HT1080 (cell line): ENCODE measurements at regions not wholly inside any gene's neighbourhood (a gene's known extent, or its start where the extent isn't known, plus 50 kb on each side); places are given as distances from the start of the nearest gene placed in this dataset.
"Not testable (repeated sequence)": the region's sequence is repeated elsewhere in the genome, so short reads cannot be mapped to it uniquely, and the experiment has no call there.

Source experiments
- DNase-seq: peaks from one replicate; pipeline ENCODE4 v3.0.0-alpha.2; 2015; ENCODE audit warnings: low read depth

DNA sequence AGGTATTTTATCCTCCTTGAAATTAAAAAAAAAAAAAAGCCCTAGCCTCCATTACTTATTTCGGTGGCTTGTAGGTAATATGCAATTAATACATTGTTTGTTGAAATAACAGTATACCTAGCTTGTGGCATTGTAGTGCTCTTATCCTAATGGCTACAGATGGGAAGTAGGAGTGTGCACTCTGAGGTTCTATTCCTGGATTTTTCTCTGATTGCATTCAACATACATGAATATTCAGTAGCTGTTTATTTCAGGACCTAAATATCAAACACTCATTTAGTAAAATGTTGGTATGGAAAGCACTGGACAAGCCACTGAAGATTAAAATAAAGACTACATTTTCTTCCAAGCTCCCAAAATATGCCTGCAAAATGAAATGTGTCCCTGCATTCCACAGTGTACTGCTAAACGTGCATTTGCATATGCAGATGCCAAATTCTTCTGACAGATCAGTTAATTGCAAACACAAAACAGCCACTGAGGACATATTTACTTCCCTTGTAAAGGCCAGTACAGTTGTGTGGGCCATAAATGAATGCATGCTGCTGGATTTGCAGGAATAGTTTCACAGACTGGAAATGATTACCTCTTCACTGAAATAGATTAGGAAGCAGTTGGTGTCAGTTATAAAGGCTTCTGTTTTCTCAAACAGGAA is 826.1 kb downstream of the PRELID2 start:
- DNase-seq: no peak

DNA sequence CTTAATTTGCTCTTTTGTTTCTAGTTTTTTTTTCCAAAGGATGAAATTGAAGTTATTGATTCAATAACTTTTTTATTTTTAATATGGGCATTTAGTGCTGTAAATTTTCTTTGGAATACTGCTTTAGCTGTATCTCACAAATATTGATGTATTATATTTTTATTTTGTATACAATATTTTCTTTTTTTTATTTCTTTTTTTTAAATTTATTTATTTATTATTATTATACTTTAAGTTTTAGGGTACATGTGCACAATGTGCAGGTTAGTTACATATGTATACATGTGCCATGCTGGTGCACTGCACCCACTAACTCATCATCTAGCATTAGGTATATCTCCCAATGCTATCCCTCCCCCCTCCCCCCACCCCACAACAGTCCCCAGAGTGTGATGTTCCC is 823.7 kb downstream of the KCTD16 start:
- DNase-seq: not testable (repeated sequence)

DNA sequence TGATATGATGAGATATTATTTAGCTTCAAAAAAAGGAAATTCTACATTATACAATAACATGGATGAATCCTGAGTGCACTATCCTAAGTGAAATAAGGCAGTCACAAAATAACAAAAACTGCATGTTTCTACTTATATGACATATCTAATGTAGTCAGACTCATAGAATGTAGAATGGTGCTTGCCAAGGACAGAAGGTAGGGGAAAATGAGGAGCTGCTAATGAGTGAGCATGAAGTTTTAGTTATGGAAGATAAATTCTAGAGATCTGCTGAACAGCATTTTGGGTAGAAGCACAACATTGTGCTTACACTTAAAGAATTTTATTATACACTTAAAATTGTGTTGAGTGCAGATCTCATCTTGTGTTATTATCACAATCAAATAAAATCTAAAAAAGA is 812.4 kb downstream of the KCTD16 start:
- no peak for DNase-seq

DNA sequence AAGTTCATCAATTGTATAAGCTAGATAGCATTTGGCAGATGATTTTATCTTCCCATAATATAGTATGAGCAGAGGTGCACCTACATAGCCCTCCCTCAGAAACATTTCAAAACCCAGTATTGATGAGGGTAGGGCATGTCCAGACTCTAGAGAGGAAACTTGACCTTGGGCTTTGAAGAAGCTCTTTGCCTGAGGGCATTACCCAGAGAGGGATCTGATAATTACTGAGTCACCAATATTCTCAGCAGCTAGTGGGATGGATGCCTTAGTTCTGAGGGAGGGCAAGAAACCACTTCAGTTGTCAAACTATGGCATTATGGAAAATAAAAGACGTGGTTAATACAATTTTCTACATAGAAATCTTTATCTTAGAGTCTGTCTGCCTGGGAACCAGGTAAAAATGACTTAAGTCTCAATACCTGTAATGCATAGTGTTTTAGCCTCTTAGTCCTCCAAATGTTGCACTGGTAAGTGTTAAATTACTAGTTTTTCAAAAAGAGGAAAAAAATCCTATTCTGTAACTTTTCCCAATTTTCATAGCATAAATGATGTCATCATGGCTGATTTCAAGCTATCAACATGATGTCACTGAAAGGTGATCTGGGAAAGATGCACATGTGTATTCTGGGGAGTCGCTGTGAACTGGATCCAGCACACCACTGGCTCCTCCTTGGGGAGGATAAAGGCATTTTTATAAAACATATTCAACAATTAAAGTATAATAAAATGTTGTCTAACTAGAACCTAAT is 809.0 kb downstream of the KCTD16 start:
- no peak for DNase-seq

DNA sequence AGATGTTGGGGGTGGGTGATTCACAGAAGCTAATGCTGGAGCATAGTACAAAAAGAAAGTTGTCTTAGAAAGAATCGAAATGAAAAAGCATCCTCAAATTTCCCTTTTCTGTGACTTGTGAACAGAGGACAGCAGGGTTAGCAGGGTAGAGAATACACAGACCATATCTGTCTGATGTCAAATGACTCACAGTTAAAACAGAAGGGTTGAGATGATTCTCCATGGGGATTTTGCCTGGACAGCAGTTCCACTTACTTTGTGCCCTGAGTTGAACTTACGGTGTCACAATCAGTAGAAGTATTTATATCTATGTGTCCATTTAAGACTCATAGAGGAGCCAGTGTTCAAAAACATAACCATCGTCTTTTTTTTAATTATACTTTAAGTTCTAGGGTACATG is 801.6 kb downstream of the KCTD16 start:
- DNase-seq: no peak

DNA sequence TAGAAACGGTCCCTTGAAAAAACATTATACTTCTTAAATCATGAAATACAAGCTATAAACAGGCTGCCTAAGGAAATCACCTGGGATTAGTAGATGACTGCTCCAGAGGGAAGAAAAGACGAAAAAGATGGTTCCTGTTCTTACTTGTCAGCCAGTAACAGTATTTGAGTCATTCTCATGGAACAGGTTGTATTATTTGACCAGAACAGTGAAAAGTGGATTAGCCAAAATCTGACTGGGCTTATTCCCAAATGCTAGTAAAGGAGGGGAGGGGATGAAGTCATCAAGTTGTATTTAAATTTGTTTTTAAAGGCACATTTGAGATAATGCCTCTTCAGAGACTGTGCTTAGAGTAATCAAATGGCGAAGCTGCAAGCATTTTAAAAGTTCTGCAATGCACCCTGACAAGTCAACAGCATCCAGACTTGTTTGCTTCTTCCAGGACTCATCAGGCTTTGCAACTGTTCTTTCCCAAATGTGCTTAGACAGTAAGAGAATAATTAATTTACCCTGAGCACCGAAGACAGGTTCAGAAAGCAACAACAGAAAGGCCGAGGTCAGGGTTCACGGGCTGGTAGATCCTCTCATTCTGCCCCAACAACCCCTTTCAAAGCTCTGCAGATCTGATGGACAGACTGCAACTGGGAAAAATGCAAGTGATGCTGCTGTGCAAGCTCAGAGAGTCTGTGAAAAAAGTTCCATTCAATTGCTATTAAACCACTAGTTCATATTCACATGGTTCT is 800.6 kb downstream of the KCTD16 start:
- no peak for DNase-seq

DNA sequence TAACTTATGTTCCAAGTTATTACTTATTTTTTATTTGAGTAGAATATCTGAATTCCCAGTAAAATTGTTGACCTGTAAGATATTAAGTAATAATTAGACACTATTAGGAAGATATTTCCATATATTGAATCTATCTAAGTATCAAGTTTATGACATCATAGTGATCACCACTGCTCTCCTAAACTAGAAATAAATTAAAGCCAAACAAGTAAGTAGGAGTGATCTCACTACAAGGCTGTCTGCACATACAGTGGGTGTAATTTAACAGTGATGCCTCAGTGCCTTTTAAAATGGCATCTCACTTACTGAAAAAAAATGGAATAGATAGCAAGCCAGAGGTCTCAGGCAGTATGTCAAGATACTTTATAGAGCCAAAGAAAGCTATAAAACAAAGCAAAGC is 789.6 kb downstream of the KCTD16 start:
- no peak for DNase-seq

DNA sequence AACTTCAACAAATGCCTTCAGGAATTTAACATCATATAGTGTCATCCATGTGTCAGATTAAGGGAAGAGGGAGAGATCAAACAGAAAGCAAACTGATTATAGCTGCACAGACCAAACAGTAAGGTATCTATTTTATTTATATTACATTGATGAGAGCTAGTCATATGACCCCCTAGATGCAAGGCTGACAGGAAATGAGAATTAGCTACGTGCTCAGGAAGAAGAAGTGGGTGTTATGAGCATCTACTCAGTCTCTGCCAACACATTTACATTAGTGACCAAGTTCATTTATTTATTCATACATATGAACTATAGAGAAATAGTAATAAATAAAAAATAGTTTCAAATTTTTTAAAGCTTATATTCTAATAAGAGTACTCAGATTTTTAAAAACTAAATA is 787.3 kb downstream of the KCTD16 start:
- DNase-seq: no peak

DNA sequence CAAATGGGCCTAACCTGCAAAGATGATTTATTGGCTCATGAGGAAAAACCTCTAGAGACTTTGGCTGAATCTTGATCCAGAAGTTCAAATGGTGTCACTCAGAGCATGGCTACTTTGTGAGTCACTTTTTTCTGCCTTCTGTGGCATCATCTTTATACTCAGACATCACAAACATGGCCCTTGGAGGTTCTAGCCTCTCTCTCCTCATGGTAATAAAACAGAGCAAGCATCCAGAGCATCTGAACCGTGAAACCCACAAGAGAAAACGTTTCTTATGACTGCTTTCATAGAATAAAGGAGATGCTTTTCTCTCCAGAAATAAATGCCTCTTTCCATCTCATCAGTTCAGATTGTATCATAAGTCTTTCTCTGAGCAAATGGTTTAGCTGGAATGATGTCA is 780.3 kb downstream of the KCTD16 start:
- no peak for DNase-seq

DNA sequence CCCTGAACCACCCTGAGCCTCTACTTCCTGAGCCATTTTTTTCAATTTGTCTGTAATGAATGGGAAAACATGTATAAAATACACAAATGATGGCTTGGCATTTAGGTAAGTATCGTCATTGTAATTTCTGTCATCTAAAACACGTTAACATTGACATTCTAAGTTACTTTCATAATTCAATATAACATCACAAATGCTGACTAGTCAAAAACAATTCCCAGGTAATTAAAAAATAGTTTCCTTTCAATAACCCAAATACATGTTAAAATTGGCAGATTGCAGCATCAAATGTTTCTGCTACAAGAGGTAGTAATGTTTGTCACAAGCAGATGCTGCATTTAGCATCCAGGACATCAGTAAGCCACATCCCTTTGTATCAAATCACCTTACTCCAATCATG is 776.4 kb downstream of the KCTD16 start:
- no peak for DNase-seq

DNA sequence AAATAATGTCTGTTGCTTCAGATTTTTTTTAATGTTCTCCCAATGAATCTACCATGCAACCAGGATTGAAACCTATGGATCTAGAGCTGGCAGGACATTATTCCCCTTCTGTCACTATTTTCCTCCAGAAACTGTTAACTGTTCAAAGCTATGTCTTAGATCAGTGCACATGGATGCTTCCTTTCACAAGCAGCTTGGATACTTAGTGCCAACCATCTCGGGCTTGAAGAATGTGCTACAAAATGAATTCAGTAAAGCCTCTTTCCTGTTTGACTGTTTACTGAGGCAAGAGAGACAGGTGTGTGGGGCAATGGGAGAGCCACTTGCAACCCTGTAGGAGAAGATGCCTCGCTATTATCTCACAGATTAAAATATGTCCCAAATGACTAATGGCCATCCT is 774.8 kb downstream of the KCTD16 start:
- DNase-seq: no peak

DNA sequence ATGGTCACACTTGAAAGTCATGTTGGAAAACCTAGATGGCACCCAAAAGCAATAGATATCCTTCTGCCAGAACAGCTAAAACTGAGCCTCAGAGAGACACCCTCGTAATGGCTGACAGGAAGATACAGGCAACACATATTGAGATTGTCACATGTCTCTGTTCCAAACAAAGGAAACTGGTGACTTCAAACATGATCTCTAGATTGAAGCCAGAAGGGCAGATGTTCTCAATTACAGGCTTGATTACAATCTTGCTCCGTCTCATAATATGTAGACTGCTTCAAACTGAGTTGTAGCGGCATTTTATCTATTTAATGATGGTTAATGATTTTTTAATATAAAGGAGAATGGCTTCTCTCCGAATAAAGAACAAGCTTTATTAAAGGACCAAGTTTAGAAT is 774.3 kb downstream of the KCTD16 start:
- no peak for DNase-seq

DNA sequence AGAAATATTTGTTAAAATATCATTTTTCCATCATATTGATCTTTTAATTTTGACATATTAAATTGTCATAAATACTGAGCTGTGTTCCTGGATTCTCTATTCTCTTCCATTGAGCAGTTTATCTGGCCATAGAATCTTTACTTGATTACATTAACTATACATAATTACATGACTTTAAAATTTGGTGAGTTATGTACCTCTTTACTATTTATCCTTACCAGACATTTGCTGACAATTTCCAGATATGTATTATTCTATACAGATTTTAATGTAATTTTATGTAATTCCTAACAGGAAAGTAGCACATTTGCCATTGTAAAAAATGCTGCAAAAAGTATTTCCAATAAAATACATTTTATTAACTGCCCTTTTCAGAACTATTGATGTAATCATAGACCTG is 770.3 kb downstream of the KCTD16 start:
- DNase-seq: no peak

DNA sequence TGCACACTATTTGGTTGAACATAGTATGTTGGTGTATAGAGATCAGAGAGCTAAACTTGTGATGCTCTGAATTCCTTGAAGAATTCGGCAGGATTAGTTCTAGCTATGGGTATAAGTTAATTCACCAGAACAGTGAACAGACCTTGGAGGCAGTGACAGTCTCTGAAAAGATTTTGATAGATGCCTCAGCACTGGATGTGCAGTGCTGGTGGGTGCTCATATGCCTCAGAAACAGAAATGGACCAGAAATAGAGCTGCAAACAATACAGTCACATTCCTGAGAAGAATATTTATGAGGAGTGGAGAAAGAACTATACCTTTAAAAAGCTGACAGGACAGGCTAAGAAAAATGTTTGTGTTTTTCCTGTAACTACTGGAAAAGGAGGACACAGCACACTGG is 747.7 kb downstream of the KCTD16 start:
- DNase-seq: no peak

DNA sequence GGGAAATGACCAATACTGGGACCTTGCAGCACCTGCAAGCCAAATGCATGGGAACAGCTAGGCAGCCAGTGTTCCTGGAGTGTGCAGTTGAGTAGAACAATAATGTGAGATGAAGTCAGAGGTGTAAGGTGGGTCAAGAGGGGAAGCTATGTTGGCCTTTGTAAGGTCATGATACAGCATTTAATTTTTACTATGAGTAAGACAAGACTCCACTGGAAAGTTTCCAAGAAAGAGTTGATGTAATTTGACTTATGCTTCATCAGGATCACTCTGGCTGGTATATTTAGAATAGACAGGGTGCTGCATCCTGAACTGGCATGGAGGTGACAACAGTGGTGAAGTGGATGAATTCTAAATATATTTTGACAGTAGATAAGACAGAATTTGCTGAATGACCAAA is 744.8 kb downstream of the KCTD16 start:
- no peak for DNase-seq

DNA sequence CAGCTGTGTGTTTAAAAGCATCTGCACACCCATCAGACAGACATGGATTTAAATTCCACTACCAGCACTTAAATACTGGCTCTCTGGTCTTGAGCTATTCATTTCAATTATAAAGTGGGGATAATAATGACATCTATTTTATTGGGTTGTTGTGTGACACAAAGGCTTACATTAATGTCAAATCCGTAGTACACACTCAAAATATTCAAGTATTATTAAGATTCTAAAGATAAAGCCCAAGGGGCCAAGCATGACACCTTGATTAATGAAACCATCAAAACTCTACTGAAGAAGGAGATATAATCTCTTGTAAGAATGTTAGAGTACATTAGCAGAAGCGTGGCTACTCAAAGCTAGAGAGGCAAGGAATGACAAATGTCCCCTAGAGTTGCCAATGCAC is 743.0 kb downstream of the KCTD16 start:
- DNase-seq: no peak

DNA sequence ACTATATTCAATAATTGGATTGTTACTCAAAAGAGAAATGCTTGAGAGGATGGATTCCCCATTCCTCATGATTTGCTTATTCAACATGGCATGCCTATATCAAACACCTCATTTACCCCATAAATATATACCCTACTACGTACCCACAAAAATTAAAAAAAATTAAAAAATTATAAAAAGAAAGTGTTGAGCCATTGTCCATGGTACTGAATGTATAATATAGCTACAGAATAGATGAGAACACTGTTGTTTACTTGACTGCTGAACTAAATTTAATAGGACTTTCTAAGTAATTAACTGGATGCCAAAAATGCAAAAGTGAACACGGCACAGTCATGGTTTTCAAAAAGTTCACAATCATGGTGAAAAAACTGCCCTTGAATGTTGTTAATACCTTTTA is 725.8 kb downstream of the KCTD16 start:
- DNase-seq: no peak

DNA sequence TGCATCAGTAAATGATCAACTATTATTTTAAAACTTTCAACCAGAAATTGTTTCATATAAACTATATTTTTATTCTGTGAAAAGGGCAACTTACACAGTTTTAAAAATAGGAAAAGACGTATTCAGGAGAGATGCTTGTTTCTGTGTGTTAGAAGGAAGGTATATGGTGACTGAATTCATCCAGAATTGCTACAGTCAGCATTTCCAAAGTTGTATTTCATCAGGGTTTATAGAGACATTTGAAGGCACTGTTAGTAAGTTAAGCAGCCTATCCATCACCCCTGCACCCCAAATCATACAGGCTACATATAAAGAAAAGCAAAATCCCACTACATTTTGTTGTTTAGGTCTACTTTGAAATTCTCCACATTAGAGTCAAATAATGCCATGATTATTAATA is 716.0 kb downstream of the KCTD16 start:
- no peak for DNase-seq

DNA sequence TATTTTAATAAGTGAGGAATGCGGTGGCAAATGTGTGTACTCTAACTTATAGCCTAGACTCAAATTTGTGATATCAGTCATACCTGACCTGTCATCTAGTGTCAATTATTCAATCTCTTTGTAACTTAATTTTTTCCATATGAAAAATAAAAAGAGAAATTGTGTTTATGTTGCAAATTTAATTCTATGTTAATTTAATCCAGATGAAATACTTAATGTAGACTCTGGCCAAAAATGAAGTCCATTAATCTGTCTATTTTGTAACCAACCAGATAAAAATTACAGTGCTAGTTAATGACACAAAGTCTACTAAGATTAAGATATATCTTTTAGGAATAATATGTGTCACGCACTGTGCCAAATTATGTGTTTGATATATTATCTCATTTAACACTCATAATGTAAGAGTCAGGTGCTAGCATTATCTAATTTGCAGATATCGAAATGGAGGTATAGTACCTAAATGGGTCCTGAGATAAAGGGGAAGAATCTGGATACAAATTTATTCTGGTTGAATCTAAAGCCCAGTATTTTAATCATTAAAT is 712.1 kb downstream of the KCTD16 start:
- no peak for DNase-seq

DNA sequence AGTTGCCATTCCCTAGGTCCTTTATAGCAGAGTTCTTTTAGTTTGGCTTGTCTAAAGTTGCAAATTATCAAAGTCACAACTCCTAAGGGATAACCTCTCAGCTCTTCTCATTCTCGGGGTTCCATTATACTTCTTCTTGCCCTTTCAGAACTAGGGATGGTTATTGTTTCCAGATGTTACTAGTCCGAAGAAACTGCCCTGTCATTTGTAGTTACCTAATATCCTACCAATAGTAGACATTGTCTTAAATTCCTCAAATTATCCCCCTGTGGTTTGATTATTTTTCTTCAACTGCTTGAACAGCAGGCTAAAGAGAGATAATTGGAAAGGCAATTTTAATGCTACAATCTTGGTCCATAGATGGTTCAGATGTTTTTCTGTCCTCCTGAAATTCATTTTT is 709.8 kb downstream of the KCTD16 start:
- no peak for DNase-seq

DNA sequence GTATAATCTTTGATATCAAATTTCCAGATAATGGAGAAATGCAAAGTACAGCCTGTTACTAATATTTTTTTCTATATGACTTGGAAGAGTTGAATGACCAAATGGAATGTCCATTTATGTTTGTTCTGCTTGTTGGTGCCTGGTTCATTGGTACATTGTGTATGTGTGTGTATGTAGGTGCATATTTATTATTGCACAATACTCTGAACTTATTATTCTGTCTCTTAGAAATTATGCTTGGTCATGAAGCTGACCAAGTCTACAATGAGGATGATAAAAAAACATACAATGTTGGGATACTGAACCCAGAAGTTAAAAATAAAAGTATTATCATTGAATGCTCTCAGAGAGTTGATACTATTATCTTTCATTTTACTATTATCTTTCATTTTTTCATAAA is 706.3 kb downstream of the KCTD16 start:
- DNase-seq: no peak

DNA sequence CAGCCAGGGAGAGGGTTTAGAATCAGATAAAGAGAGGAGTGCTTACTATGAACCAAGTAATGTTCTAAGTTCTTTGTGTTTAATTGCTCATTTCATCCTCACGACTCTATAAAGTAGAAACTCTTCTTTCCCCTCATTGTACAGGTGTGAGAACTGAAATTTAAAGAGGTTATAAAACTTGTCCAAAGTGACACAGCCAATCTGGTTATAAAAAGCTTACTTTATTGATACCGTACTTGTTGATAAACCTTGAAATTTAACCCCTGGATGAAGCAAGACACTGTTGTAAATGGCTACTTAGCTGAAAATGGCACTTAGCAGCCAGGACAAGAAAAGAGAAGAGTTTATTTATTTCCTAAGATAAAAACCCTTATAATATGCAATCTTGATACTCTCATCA is 702.4 kb downstream of the KCTD16 start:
- DNase-seq: no peak
